ENCODE measurements at regions not wholly inside any gene's neighbourhood (a gene's known extent, or its start where the extent isn't known, plus 50 kb on each side); places are given as distances from the start of the nearest gene placed in this dataset.

GRCh38 chr11:120025606-120026335 lies 112.1 kb downstream of the TRIM29 start (continued):
- TF ChIP-seq FOXK1 (CRISPR knock-in tag; IDR thresholded peaks at IDR 0.05; ENCODE audit: borderline replicate concordance, low read depth) (no peak), E2F2 (CRISPR knock-in tag; IDR thresholded peaks at IDR 0.05; ENCODE audit: borderline replicate concordance) (no peak), ZMAT3 (CRISPR knock-in tag; conservative IDR thresholded peaks at IDR 0.05) (no peak), ZNF781 (CRISPR knock-in tag; IDR thresholded peaks at IDR 0.05; ENCODE audit: borderline replicate concordance, not compliant biosample characterization) (no peak), ZNF777 (CRISPR knock-in tag; IDR thresholded peaks at IDR 0.05) (no peak)
- TF ChIP-seq, protein P1, sequence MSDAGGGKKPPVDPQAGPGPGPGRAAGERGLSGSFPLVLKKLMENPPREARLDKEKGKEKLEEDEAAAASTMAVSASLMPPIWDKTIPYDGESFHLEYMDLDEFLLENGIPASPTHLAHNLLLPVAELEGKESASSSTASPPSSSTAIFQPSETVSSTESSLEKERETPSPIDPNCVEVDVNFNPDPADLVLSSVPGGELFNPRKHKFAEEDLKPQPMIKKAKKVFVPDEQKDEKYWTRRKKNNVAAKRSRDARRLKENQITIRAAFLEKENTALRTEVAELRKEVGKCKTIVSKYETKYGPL (CRISPR knock-in tag; IDR thresholded peaks at IDR 0.05) = no peak

- peaks cover 4 to 27% of the 10 kb centered on the region in 2 experiments; a peak in 4 of 5 replicates for H3K27me3 ChIP-seq (ENCODE audit: control insufficient read depth in 1 of 2, insufficient read depth in 2 of 2, low read length in 2 of 2)
- H3K9me3 ChIP-seq (ENCODE audit: low read length) = no peaks in the 10 kb centered on the region
- H3K27ac ChIP-seq (ENCODE audit: extremely low read length, insufficient read depth, low read length) = no peak overlapping the region
- no peak overlapping the region for H3K9ac ChIP-seq (ENCODE audit: insufficient read depth, low read depth, low read length)
- no peak for DNase-seq (ENCODE audit: low spot score)
- in situ Hi-C loops (cut with HindIII; ENCODE audit: extremely low pct_ligation_motif_present, low pct_unique_long_range_greater_than_20kb) = no loop called here
- no TSS peak for BruUV-seq (replicated peaks)
- ChIA-PET POLR2A (no interaction called here), CTCF (ENCODE audit: low intra/inter-chr PET ratio, low total read pairs) (no interaction called here)
- no peak overlapping the region for H2AFZ ChIP-seq (ENCODE audit: low read length)
- WGBS (ENCODE audit: low lambda C conversion rate) = 17% methylated on average over 2 of the region's 5 CpGs
- H3K4me1 ChIP-seq (ENCODE audit: insufficient read depth, low read length) = no peaks in the 10 kb centered on the region
- no peak overlapping the region for H3K4me2 ChIP-seq (ENCODE audit: low read depth, low read length)
- no peaks in the 10 kb centered on the region for H3K79me2 ChIP-seq (ENCODE audit: insufficient read depth, low read length)
- TF ChIP-seq ZNF674 (CRISPR knock-in tag; IDR thresholded peaks at IDR 0.05; ENCODE audit: low read depth) = no peak
- no peak for TF ChIP-seq MATR3 (CRISPR knock-in tag; IDR thresholded peaks at IDR 0.05)
- TF ChIP-seq ZNF383 (CRISPR knock-in tag; IDR thresholded peaks at IDR 0.05; ENCODE audit: borderline replicate concordance) = no peak
- TF ChIP-seq TBX3 (IDR thresholded peaks at IDR 0.05; ENCODE audit: borderline replicate concordance) = no peak
- no peak for TF ChIP-seq ETS1 (CRISPR knock-in tag; IDR thresholded peaks at IDR 0.05)
- TF ChIP-seq ZNF746 (CRISPR knock-in tag; IDR thresholded peaks at IDR 0.05) = no peak
- no peak for TF ChIP-seq CHD2 (IDR thresholded peaks at IDR 0.05; ENCODE audit: low read depth, low read length)
- no peak for TF ChIP-seq KDM2A (CRISPR knock-in tag; IDR thresholded peaks at IDR 0.05; ENCODE audit: borderline replicate concordance, low read depth)
- no peak for TF ChIP-seq SALL2 (CRISPR knock-in tag; IDR thresholded peaks at IDR 0.05)
- no peak for TF ChIP-seq ZSCAN20 (CRISPR knock-in tag; IDR thresholded peaks at IDR 0.05; ENCODE audit: borderline replicate concordance)
- no peak for TF ChIP-seq CHD4 (IDR thresholded peaks at IDR 0.05; ENCODE audit: borderline replicate concordance, low read length)
- TF ChIP-seq KMT2B (CRISPR knock-in tag; IDR thresholded peaks at IDR 0.05) = no peak
- TF ChIP-seq, protein P2, sequence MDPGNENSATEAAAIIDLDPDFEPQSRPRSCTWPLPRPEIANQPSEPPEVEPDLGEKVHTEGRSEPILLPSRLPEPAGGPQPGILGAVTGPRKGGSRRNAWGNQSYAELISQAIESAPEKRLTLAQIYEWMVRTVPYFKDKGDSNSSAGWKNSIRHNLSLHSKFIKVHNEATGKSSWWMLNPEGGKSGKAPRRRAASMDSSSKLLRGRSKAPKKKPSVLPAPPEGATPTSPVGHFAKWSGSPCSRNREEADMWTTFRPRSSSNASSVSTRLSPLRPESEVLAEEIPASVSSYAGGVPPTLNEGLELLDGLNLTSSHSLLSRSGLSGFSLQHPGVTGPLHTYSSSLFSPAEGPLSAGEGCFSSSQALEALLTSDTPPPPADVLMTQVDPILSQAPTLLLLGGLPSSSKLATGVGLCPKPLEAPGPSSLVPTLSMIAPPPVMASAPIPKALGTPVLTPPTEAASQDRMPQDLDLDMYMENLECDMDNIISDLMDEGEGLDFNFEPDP (CRISPR knock-in tag; conservative IDR thresholded peaks at IDR 0.05) = no peak
- H3K36me3 ChIP-seq (replicated peaks in 1 of 2; ENCODE audit: control insufficient read depth in 1 of 2, insufficient read depth in 2 of 2, low read length in 2 of 2) = no peaks in the 10 kb centered on the region
- ATAC-seq = no peak
- H4K20me1 ChIP-seq (ENCODE audit: insufficient read depth, low read length) = no peaks in the 10 kb centered on the region
- FAIRE-seq = no peak
- intact Hi-C loops (cut with micrococcal nuclease; ENCODE audit: unreplicated experiment) = no loop called here
- no peak overlapping the region for H3K4me3 ChIP-seq (replicated peaks in 1 of 3; ENCODE audit: insufficient read depth in 1 of 3, low read depth in 2 of 3, low read length in 3 of 3)
Measured at GRCh38 chr11:120024586-120024985, 113.3 kb downstream of the TRIM29 start.

Measured in HepG2 (cell line).